ENCODE measurements at regions not wholly inside any gene's neighbourhood (a gene's known extent, or its start where the extent isn't known, plus 50 kb on each side); places are given as distances from the start of the nearest gene placed in this dataset.

DNA sequence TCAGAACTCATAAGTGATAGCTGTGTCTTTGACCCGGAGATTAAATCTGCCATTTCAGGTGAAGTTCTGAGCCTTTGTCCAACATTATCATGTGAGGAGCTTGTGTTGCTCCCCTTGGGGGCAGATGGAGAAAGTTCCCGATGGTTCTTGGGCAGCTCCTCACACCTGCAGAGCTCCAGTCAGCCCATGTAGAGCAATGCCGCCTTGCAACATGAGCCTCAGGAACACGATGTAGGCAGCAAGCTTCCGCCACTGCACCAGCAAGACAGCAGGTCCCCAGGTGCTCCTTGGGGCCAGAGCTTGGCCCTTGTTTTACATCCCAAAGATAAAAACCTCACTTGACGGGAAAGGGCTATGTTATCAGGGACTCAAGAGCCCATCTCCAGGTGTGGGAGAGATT is 292.7 kb downstream of the IRX1 start:
- no peak for DNase-seq (ENCODE audit: low read depth)

GRCh38 chr5:3889412-3890142 is 293.9 kb downstream of the IRX1 start:
- no peak for DNase-seq (ENCODE audit: low read depth)

GRCh38 chr5:3891113-3891512 is 295.5 kb downstream of the IRX1 start:
- DNase-seq (ENCODE audit: low read depth) = no peak

- no peak for DNase-seq (ENCODE audit: low read depth)
Observed at GRCh38 chr5:3893527-3893926, 297.9 kb downstream of the IRX1 start.

DNA sequence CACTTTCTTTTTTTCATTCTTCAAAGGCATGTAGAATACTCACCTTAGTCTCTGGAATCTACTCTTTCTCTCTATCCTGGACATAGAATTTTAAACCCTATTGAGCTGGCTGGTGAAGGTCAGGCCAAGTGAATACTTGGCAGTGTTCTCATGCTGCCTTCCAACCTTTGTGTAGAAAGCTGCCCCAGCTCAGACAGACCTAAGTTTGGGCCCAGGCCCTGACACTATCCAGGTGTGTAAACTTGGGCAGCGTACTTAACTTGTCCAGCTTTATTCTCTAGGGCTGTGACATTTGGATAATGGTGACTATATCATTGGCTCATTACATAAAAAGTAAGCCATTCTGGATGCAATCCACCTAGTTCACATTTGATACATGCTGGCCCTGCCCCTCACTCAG is 298.3 kb downstream of the IRX1 start:
- no peak for DNase-seq (ENCODE audit: low read depth)

DNA sequence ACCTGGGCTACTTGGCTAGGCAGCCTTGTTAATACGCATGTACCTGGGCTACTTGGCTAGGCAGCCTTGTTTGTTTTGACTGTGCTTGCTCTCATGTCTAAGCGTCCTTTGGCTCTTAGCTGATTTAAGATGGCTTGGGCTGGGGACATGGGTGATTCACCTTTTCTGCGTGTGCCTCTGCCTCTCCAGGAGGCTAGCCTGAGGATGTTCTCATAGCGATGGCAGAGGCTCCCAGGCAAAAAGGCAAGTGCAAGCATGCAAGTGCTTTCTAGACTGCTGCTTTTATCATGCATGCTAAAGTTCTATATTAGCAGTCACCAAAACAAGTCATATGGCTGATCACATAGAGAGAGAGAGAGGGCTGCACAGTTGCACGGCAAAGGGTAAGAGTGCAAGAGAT is 300.5 kb downstream of the IRX1 start:
- no peak for DNase-seq (ENCODE audit: low read depth)

DNA sequence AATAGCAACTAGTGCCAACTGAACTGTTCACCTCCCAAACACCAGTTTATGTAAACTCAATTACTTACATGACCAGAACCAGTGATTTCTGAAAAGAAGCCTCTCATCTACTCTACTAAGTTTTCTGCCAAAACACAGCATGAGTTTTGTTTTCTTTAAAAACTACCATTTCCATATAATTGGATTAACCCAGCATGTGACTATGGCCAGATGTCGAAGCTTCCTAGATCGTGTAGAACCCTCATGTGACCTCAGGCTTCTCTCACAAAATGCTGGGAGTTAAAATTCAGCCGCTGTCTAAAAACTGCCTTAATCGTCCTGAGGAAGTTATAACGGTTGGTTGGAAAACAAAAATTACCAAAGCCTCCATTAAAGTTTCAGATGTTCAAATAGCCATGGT is 303.5 kb downstream of the IRX1 start:
- DNase-seq (ENCODE audit: low read depth) = no peak

DNA sequence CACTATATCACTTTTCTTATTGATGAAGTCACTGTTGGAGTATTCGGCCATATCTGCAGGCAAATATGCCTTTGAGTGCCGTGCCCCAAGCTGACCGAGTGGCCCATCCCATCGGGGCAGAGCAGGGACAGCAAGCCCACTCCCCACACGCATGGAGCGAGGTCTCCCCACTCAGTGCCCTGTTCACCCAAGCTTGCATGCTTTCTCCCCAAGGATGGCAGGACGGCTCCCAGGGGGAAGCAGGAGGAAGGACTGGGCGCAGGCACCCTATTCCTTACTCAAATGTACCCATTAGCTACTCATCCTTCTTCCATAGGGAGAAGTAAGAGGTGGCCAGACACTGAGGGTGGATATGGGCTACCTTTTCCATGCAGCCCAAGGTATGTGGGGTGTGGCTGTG is 309.0 kb downstream of the IRX1 start:
- no peak for DNase-seq (ENCODE audit: low read depth)

GRCh38 chr5:3905031-3905430 is 309.4 kb downstream of the IRX1 start:
- no peak for DNase-seq (ENCODE audit: low read depth)

DNA sequence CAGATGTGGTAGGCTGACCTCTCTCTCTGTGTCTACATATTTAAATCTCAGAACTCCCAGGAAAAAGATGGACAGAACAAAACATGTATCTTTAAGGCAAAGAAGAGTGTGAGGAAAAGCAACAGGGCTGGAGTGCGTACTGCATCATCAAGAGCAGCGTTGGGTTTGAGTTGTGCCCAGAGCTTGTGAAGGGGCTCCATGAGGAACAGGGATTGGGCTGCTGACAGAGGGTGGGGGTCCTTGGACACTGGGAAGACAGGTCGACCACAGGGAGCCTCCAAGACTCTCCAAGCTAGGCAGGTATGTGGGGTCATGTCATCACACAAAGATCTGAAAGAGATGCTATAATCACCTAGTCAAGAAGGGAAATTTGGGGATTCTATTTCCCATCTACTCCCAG is 309.9 kb downstream of the IRX1 start:
- no peak for DNase-seq (ENCODE audit: low read depth)

DNA sequence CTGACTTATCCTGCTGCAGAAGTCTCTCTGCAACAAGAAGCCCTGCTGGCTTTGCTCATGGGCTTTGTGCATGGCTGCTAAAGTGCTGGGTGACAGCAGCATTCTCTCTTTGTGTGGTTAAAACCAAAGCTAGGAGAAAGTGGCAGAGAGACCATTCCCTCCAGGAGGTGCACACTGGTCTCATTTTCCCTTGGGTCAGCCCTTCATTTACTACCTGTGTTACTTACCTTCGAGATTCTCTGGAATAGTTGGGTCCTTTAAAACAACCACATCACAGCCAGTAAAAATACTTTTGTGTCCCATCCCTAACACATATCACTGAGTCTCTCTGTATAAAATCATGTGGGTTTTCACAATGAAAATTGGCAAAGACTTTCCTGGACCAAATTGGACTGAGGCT is 315.5 kb downstream of the IRX1 start:
- DNase-seq (ENCODE audit: low read depth) = no peak

- DNase-seq (ENCODE audit: low read depth) = no peak
Observed at GRCh38 chr5:3911773-3912172, 316.1 kb downstream of the IRX1 start.

GRCh38 chr5:3912790-3913189 is 317.2 kb downstream of the IRX1 start:
- no peak for DNase-seq (ENCODE audit: low read depth)

GRCh38 chr5:3913279-3913678 is 317.6 kb downstream of the IRX1 start:
- no peak for DNase-seq (ENCODE audit: low read depth)

- DNase-seq (ENCODE audit: low read depth) = no peak
Observed at GRCh38 chr5:3925022-3925421, 329.4 kb downstream of the IRX1 start.

- DNase-seq (ENCODE audit: low read depth) = no peak
Observed at GRCh38 chr5:3925935-3926334, 330.3 kb downstream of the IRX1 start.

- DNase-seq (ENCODE audit: low read depth) = no peak
Observed at GRCh38 chr5:3929799-3930198, 334.2 kb downstream of the IRX1 start.

DNA sequence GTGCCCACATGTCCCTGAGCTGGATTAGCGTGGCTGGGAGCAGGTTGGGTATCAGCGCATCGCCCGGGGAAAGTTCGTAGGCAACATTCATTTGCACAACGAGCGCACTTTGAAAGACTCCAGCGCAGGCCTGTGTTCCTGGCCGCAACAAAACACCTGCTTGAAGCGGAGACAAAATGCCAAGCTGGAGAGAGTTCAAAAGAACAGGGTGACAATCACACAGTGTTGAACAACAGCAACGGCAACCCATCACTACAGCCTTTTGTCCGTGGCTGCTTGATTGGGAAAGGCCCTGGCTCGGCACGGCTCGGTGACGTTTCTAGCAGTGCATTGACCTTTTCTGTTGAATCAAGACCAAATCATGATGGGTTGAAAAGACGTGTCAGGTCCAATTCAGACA is 336.3 kb downstream of the IRX1 start:
- no peak for DNase-seq (ENCODE audit: low read depth)

GRCh38 chr5:3933536-3933935 is 337.9 kb downstream of the IRX1 start:
- DNase-seq (ENCODE audit: low read depth) = no peak

- no peak for DNase-seq (ENCODE audit: low read depth)
Observed at GRCh38 chr5:3933966-3934365, 338.3 kb downstream of the IRX1 start.

- no peak for DNase-seq (ENCODE audit: low read depth)
Observed at GRCh38 chr5:3943859-3944258, 348.2 kb downstream of the IRX1 start.

DNA sequence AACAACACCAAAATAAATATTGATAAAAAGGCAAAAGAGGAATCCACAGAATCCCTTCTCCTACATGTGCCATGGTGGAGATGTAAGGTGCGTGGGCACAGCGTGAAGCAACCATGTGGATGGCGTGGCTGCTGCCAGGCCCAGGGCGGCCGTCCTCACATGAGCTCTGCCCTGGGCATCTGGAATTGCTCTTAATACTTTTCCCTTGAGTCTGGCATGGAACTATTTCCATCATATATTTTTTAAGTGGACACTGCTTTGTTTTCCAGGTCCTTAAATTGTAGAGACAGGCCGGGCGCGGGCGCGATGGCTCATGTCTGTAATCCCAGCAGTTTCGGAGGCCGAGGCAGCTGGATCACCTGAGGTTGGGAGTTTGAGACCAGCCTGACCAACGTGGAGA is 349.3 kb downstream of the IRX1 start:
- DNase-seq (ENCODE audit: low read depth) = no peak

GRCh38 chr5:3948838-3949237 is 353.2 kb downstream of the IRX1 start:
- DNase-seq (ENCODE audit: low read depth) = no peak

DNA sequence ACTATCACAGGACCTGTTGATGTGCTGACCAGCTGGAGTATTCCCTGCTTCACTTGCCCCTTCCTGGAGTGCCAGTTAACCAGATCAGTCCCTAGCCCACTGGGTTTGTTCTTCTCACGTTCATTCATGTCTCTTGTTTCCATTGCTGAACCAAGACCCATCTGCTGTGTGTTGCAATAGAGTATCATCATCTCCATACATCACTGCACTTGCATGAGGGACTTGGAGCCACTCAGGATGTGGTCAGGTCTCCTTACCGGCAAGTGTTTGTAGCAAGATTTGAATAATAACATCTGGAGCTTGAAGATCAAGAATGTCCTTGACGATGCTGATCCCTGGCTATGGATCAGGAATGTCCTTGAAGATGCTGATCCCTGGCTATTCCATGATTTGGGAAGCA is 358.6 kb downstream of the IRX1 start:
- DNase-seq (ENCODE audit: low read depth) = no peak

- no peak for DNase-seq (ENCODE audit: low read depth)
Observed at GRCh38 chr5:3954633-3955032, 359.0 kb downstream of the IRX1 start.

Measured in EH (cell line).